Fibroblast of lung (primary cell): ENCODE measurements at regions not wholly inside any gene's neighbourhood (a gene's known extent, or its start where the extent isn't known, plus 50 kb on each side); places are given as distances from the start of the nearest gene placed in this dataset.

Source experiments
- DNase-seq, 2 donors: peaks; one replicate each; pipeline versions ENCODE4 v3.0.0 to v3.0.0-alpha.2; 2010; ENCODE audit warnings: low read depth in 2 of 2
- H2AFZ ChIP-seq: 2 replicates; pipeline ENCODE4 v1.5.1; 2012; ENCODE audit warnings: low read length, control low read depth, inconsistent platforms
- H3K27ac ChIP-seq: 2 replicates; pipeline ENCODE4 v1.5.1; 2011; ENCODE audit warnings: low read length, control low read depth; ENCODE audit not compliant: insufficient read depth
- H3K27me3 ChIP-seq: 2 replicates; pipeline ENCODE4 v1.5.1; 2011; ENCODE audit warnings: mild to moderate bottlenecking, low read length; ENCODE audit not compliant: control insufficient read depth, insufficient read depth
- H3K36me3 ChIP-seq: 2 replicates; pipeline ENCODE4 v1.5.1; 2011; ENCODE audit warnings: low read length; ENCODE audit not compliant: control insufficient read depth, insufficient read depth
- H3K4me1 ChIP-seq: 2 replicates; pipeline ENCODE4 v1.5.1; 2011; ENCODE audit warnings: low read length; ENCODE audit not compliant: control insufficient read depth, insufficient read depth; ENCODE audit errors: extremely low read depth
- H3K4me2 ChIP-seq: 2 replicates; pipeline ENCODE4 v1.5.1; 2011; ENCODE audit warnings: low read length, control low read depth; ENCODE audit not compliant: insufficient read depth; ENCODE audit errors: extremely low read depth
- H3K4me3 ChIP-seq, 4 experiments: fragments of 200-600 bp in 1 of 4; sonication (generic) in 1 of 4; replicated peaks in 1 of 4; 2 replicates each; pipeline ENCODE4 v1.5.1; 2011 to 2016; ENCODE audit warnings: low read length in 4 of 4, low read depth in 3 of 4, mild to moderate bottlenecking in 3 of 4, control low read depth in 2 of 4, inconsistent platforms in 1 of 4, mixed read lengths in 1 of 4; ENCODE audit not compliant: insufficient read depth in 1 of 4; ENCODE audit errors: control extremely low read depth in 1 of 4
- H3K79me2 ChIP-seq: 2 replicates; pipeline ENCODE4 v1.5.1; 2012; ENCODE audit warnings: mild to moderate bottlenecking, low read length, inconsistent platforms; ENCODE audit not compliant: control insufficient read depth, insufficient read depth
- H3K9ac ChIP-seq: 2 replicates; pipeline ENCODE4 v1.5.1; 2011; ENCODE audit warnings: mild to moderate bottlenecking, low read length, control low read depth; ENCODE audit not compliant: insufficient read depth
- H3K9me3 ChIP-seq: 2 replicates; pipeline ENCODE4 v1.5.1; 2012; ENCODE audit warnings: low read depth, low read length; ENCODE audit not compliant: control insufficient read depth, insufficient read depth
- H4K20me1 ChIP-seq: 2 replicates; pipeline ENCODE4 v1.5.1; 2011; ENCODE audit warnings: low read length; ENCODE audit not compliant: control insufficient read depth, insufficient read depth; ENCODE audit errors: extremely low read depth
- EZH2 ChIP-seq: IDR thresholded peaks from 2 replicates; pipeline ENCODE4 v1.5.1; 2012; ENCODE audit warnings: low read length, control low read depth, mild to moderate bottlenecking; ENCODE audit errors: missing control alignments
- TF ChIP-seq, protein P1 (sequence below), 2 donors: IDR thresholded peaks in 1 of 2; conservative IDR thresholded peaks in 1 of 2; 1 replicate in 1 of 2; 2 replicates in 1 of 2; pipeline ENCODE4 v1.5.1; 2011 to 2012; ENCODE audit warnings: low read length in 2 of 2, control low read depth in 1 of 2, inconsistent platforms in 1 of 2, low read depth in 1 of 2, mild to moderate bottlenecking in 1 of 2

DNA sequence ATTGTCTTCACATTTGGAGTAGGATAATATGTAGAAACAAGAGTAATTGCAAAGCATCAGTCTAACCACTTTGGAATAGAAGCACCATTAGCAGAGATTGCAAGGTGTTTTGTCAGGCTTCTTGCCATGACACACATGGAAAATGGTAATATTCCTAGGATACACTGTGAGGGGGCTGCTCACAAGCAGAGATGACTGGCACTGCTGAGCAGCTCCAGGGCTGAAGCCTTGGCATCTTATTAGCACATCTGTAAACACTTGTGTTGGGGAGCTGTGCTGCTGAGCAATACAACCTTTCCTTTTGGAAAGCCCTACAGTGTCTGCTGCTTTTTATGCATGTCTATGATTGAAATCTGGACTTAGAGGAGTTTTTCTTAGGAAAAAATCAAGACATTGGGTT, 602.2 kb downstream of the XIRP2 start:
- H3K4me2 ChIP-seq: no peak overlapping the region
- no peak for TF ChIP-seq EZH2
- TF ChIP-seq, protein P1, sequence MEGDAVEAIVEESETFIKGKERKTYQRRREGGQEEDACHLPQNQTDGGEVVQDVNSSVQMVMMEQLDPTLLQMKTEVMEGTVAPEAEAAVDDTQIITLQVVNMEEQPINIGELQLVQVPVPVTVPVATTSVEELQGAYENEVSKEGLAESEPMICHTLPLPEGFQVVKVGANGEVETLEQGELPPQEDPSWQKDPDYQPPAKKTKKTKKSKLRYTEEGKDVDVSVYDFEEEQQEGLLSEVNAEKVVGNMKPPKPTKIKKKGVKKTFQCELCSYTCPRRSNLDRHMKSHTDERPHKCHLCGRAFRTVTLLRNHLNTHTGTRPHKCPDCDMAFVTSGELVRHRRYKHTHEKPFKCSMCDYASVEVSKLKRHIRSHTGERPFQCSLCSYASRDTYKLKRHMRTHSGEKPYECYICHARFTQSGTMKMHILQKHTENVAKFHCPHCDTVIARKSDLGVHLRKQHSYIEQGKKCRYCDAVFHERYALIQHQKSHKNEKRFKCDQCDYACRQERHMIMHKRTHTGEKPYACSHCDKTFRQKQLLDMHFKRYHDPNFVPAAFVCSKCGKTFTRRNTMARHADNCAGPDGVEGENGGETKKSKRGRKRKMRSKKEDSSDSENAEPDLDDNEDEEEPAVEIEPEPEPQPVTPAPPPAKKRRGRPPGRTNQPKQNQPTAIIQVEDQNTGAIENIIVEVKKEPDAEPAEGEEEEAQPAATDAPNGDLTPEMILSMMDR (conservative IDR thresholded peaks at IDR 0.05 in 1 of 2, IDR thresholded peaks at IDR 0.05 in 1 of 2; ENCODE audit: low read depth in 1 of 2, low read length in 2 of 2): no peak
- H3K4me1 ChIP-seq: no peaks in the 10 kb centered on the region
- H4K20me1 ChIP-seq: no peaks in the 10 kb centered on the region
- no peak overlapping the region for H2AFZ ChIP-seq
- H3K36me3 ChIP-seq: no peaks in the 10 kb centered on the region
- H3K79me2 ChIP-seq: no peaks in the 10 kb centered on the region
- H3K9me3 ChIP-seq: no peaks in the 10 kb centered on the region
- no peak overlapping the region for H3K4me3 ChIP-seq
- H3K9ac ChIP-seq: no peak overlapping the region
- no peak overlapping the region for H3K27ac ChIP-seq
- H3K27me3 ChIP-seq: no peaks in the 10 kb centered on the region
- DNase-seq: no peak

GRCh38 chr2:167489325-167489724, 601.0 kb downstream of the XIRP2 start:
- H3K36me3 ChIP-seq: no peaks in the 10 kb centered on the region
- no peak overlapping the region for H3K9ac ChIP-seq
- H3K27me3 ChIP-seq: no peaks in the 10 kb centered on the region
- no peaks in the 10 kb centered on the region for H3K9me3 ChIP-seq
- H3K4me1 ChIP-seq: no peaks in the 10 kb centered on the region
- no peaks in the 10 kb centered on the region for H4K20me1 ChIP-seq
- H3K4me2 ChIP-seq: no peak overlapping the region
- no peak for TF ChIP-seq EZH2
- TF ChIP-seq, protein P1 (conservative IDR thresholded peaks at IDR 0.05 in 1 of 2, IDR thresholded peaks at IDR 0.05 in 1 of 2; ENCODE audit: low read depth in 1 of 2, low read length in 2 of 2): no peak
- H2AFZ ChIP-seq: no peak overlapping the region
- H3K79me2 ChIP-seq: no peaks in the 10 kb centered on the region
- no peak overlapping the region for H3K4me3 ChIP-seq
- DNase-seq: no peak
- H3K27ac ChIP-seq: no peak overlapping the region

- H3K27ac ChIP-seq: no peak overlapping the region
- H3K4me1 ChIP-seq: no peaks in the 10 kb centered on the region
- no peak overlapping the region for H3K4me2 ChIP-seq
- DNase-seq: no peak
- no peak overlapping the region for H3K4me3 ChIP-seq
- H3K79me2 ChIP-seq: no peaks in the 10 kb centered on the region
- TF ChIP-seq, protein P1 (conservative IDR thresholded peaks at IDR 0.05 in 1 of 2, IDR thresholded peaks at IDR 0.05 in 1 of 2; ENCODE audit: low read depth in 1 of 2, low read length in 2 of 2): no peak
- no peak for TF ChIP-seq EZH2
- no peaks in the 10 kb centered on the region for H3K36me3 ChIP-seq
- H3K27me3 ChIP-seq: no peaks in the 10 kb centered on the region
- H3K9me3 ChIP-seq: no peaks in the 10 kb centered on the region
- no peak overlapping the region for H2AFZ ChIP-seq
- no peaks in the 10 kb centered on the region for H4K20me1 ChIP-seq
- H3K9ac ChIP-seq: no peak overlapping the region
These were observed 599.4 kb downstream of the XIRP2 start for GRCh38 chr2:167487728-167488127.
